Testis (tissue), 2 donors: ENCODE measurements at regions not wholly inside any gene's neighbourhood (a gene's known extent, or its start where the extent isn't known, plus 50 kb on each side); places are given as distances from the start of the nearest gene placed in this dataset.

Source experiments
- POLR2A ChIP-seq: fragments of 450-650 bp; IDR thresholded peaks from one replicate; pipeline ENCODE4 v1.6.1; 2017; ENCODE audit warnings: antibody characterized with exemption, mild to moderate bottlenecking, moderate library complexity
- TF ChIP-seq, protein P1 (sequence below), 3 experiments: fragments of 450-650 bp in 2 of 3; fragments of 200-600 bp in 1 of 3; sonication (generic) in 1 of 3; IDR thresholded peaks; one replicate each; pipeline ENCODE4 v1.5.1; 2016 to 2019; ENCODE audit warnings: antibody characterized with exemption in 3 of 3, mild to moderate bottlenecking in 2 of 3, moderate library complexity in 1 of 3

DNA sequence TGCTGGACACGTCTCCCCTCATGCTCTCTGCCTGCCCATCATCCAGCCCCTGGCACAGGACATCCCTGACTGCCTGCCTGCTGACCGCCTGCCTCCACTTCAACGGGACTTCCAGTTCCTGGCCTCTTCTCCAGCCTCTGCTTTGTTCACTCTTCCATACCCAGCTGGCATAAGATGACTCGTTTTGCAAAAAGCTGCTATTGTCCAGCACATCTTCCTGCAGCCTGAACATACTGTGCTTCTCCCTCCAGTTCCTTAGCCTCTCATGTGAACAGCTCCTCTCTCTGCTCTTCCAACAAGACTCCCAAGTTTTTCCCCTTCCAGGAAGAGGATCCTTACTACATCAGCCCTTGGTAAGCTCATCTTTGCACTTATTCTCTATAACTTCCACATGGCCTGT, 62.4 kb upstream of the SKOR2 start:
- TF ChIP-seq, protein P1, sequence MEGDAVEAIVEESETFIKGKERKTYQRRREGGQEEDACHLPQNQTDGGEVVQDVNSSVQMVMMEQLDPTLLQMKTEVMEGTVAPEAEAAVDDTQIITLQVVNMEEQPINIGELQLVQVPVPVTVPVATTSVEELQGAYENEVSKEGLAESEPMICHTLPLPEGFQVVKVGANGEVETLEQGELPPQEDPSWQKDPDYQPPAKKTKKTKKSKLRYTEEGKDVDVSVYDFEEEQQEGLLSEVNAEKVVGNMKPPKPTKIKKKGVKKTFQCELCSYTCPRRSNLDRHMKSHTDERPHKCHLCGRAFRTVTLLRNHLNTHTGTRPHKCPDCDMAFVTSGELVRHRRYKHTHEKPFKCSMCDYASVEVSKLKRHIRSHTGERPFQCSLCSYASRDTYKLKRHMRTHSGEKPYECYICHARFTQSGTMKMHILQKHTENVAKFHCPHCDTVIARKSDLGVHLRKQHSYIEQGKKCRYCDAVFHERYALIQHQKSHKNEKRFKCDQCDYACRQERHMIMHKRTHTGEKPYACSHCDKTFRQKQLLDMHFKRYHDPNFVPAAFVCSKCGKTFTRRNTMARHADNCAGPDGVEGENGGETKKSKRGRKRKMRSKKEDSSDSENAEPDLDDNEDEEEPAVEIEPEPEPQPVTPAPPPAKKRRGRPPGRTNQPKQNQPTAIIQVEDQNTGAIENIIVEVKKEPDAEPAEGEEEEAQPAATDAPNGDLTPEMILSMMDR (IDR thresholded peaks at IDR 0.05) = no peak
- TF ChIP-seq POLR2A = no peak
